HCT116 (cell line): ENCODE measurements at regions not wholly inside any gene's neighbourhood (a gene's known extent, or its start where the extent isn't known, plus 50 kb on each side); places are given as distances from the start of the nearest gene placed in this dataset.

Experiments
- ATAC-seq: fragments of 200-7000 bp; cut with Tn5 transposase; 2 replicates; pipeline ENCODE4 v1.9.1; 2020; ENCODE audit warnings: mild to moderate bottlenecking, moderate library complexity
- BruUV-seq: library from RNA; stranded (reverse); fragments of 400-500 nt; replicated peaks from 2 replicates; lab custom pipeline; 2021; lab: Mats Ljungman, UMichigan
- CTCF ChIA-PET: fragments of 300-600 bp; sonication (Branson Sonifier 250); formaldehyde crosslinking; loops from one replicate; lab custom pipeline; 2021; ENCODE audit warnings: antibody characterized with exemption; lab: Charles Lee
- POLR2A ChIA-PET: fragments of 300-600, 350-600 bp; sonication (Branson Sonifier 250); formaldehyde crosslinking; loops from one replicate; lab custom pipeline; 2021; ENCODE audit warnings: antibody characterized with exemption; lab: Charles Lee
- RAD21 ChIA-PET, 2 experiments: fragments of 300-600 bp; sonication (Branson Sonifier 250); formaldehyde crosslinking; loops; one replicate each; lab custom pipeline; 2023; ENCODE audit warnings: low total read pairs in 2 of 2; ENCODE audit not compliant: uncharacterized antibody in 2 of 2, unreplicated experiment in 2 of 2, low non-redundant PET in 1 of 2; lab: Charles Lee
- DNase-seq: peaks from one replicate; pipeline ENCODE4 v3.0.0-alpha.2; 2010; ENCODE audit warnings: low read depth, low spot score
- H2AFZ ChIP-seq: fragments of 200-600 bp; shearing (Covaris generic), sonication (generic); 2 replicates; pipeline ENCODE4 v1.6.1; 2017; ENCODE audit warnings: low read depth, mixed run types, mixed read lengths, antibody characterized with exemption, low read length; ENCODE audit not compliant: poor library complexity, severe bottlenecking
- H3K27ac ChIP-seq: 2 replicates; pipeline ENCODE4 v1.5.1; 2012; ENCODE audit warnings: low read depth, low read length
- H3K27me3 ChIP-seq: fragments of 200-600 bp; sonication (generic); 2 replicates; pipeline ENCODE4 v1.6.1; 2016; ENCODE audit warnings: mixed run types, low read length, mixed read lengths; ENCODE audit not compliant: insufficient read depth
- H3K36me3 ChIP-seq, 2 experiments: fragments of 200-500 bp in 1 of 2; fragments of 200-600 bp in 1 of 2; sonication (Bioruptor generic) in 1 of 2; sonication (generic) in 1 of 2; 2 replicates each; pipeline versions ENCODE4 v1.5.1 to v1.6.1; 2014 to 2016; ENCODE audit warnings: low read length in 2 of 2, inconsistent platforms in 1 of 2, mixed read lengths in 1 of 2, mixed run types in 1 of 2; ENCODE audit not compliant: insufficient read depth in 2 of 2, control insufficient read depth in 1 of 2
- H3K4me1 ChIP-seq, 2 experiments: fragments of 200-600 bp in 1 of 2; sonication (generic) in 1 of 2; 2 replicates each; pipeline versions ENCODE4 v1.5.1 to v1.6.1; 2012 to 2017; ENCODE audit warnings: low read length in 2 of 2, inconsistent platforms in 1 of 2, mild to moderate bottlenecking in 1 of 2, mixed read lengths in 1 of 2, mixed run types in 1 of 2, moderate library complexity in 1 of 2; ENCODE audit not compliant: insufficient read depth in 2 of 2, control insufficient read depth in 1 of 2
- H3K4me2 ChIP-seq: fragments of 200-600 bp; sonication (generic); 2 replicates; pipeline ENCODE4 v1.6.1; 2017; ENCODE audit warnings: mixed run types, low read length, mixed read lengths
- H3K4me3 ChIP-seq, 2 experiments: fragments of 200-600 bp in 1 of 2; sonication (generic) in 1 of 2; replicated peaks in 1 of 2; 2 replicates each; pipeline ENCODE4 v1.5.1; 2011 to 2016; ENCODE audit warnings: low read length in 2 of 2, control low read depth in 1 of 2, low read depth in 1 of 2, mild to moderate bottlenecking in 1 of 2, mixed read lengths in 1 of 2, mixed run types in 1 of 2
- H3K79me2 ChIP-seq: fragments of 200-600 bp; sonication (generic); 2 replicates; pipeline ENCODE4 v1.6.1; 2017; ENCODE audit warnings: mild to moderate bottlenecking, mixed run types, low read length, moderate library complexity, mixed read lengths; ENCODE audit not compliant: insufficient read depth
- H3K9ac ChIP-seq: fragments of 200-600 bp; sonication (generic); 2 replicates; pipeline ENCODE4 v1.6.1; 2016; ENCODE audit warnings: low read length, mixed read lengths
- H3K9me2 ChIP-seq: fragments of 200-600 bp; sonication (generic), shearing (Covaris generic); 2 replicates; pipeline ENCODE4 v1.6.1; 2017; ENCODE audit warnings: mixed run types, mild to moderate bottlenecking, moderate library complexity; ENCODE audit not compliant: insufficient read depth
- H3K9me3 ChIP-seq, 2 experiments: fragments of 200-500 bp in 1 of 2; fragments of 200-600 bp in 1 of 2; sonication (Bioruptor generic) in 1 of 2; sonication (generic) in 1 of 2; 2 replicates each; pipeline ENCODE4 v1.6.1; 2014 to 2017; ENCODE audit warnings: low read length in 2 of 2, mixed read lengths in 2 of 2, inconsistent platforms in 1 of 2, low read depth in 1 of 2, mild to moderate bottlenecking in 1 of 2, mixed run types in 1 of 2, moderate library complexity in 1 of 2; ENCODE audit not compliant: control insufficient read depth in 1 of 2, insufficient read depth in 1 of 2
- H4K20me1 ChIP-seq: fragments of 200-600 bp; sonication (generic), shearing (Covaris generic); 2 replicates; pipeline ENCODE4 v1.6.1; 2017; ENCODE audit warnings: mixed run types, mild to moderate bottlenecking, moderate library complexity; ENCODE audit not compliant: insufficient read depth
- CBX3 ChIP-seq: IDR thresholded peaks from 2 replicates; pipeline ENCODE4 v1.6.1; 2012; ENCODE audit warnings: low read depth
- CEBPB ChIP-seq: IDR thresholded peaks from 2 replicates; pipeline ENCODE4 v1.6.1; 2012; ENCODE audit warnings: low read depth
- EGR1 ChIP-seq: IDR thresholded peaks from 2 replicates; pipeline ENCODE4 v1.6.1; 2012; ENCODE audit warnings: low read depth
- ELF1 ChIP-seq: IDR thresholded peaks from 2 replicates; pipeline ENCODE4 v1.6.1; 2012; ENCODE audit warnings: low read depth, borderline replicate concordance
- EZH2phosphoT487 ChIP-seq: fragments of 200-600 bp; IDR thresholded peaks from 2 replicates; pipeline ENCODE4 v1.6.1; 2018; ENCODE audit warnings: antibody characterized with exemption, borderline replicate concordance
- POLR2AphosphoS5 ChIP-seq: IDR thresholded peaks from 2 replicates; pipeline ENCODE4 v1.6.1; 2011; ENCODE audit warnings: mild to moderate bottlenecking, low read depth, low read length, moderate library complexity
- SIN3A ChIP-seq: IDR thresholded peaks from 2 replicates; pipeline ENCODE4 v1.6.1; 2012; ENCODE audit warnings: low read depth
- SRF ChIP-seq: IDR thresholded peaks from 2 replicates; pipeline ENCODE4 v1.6.1; 2012; ENCODE audit warnings: low read depth
- intact Hi-C: fragments of 100-400 bp; cut with micrococcal nuclease; formaldehyde crosslinking; loops from 2 replicates; pipeline ENCODE4 v1.10.0; 2022
- TF ChIP-seq, protein P1 (sequence below), 3 experiments: fragments of 200-600 bp in 1 of 3; sonication (generic) in 1 of 3; IDR thresholded peaks in 2 of 3; conservative IDR thresholded peaks in 1 of 3; 2 replicates each; pipeline ENCODE4 v1.5.1; 2012 to 2017; ENCODE audit warnings: low read depth in 2 of 3, low read length in 2 of 3, antibody characterized with exemption in 1 of 3, borderline replicate concordance in 1 of 3, control low read depth in 1 of 3, mild to moderate bottlenecking in 1 of 3, mixed read lengths in 1 of 3, mixed run types in 1 of 3, moderate library complexity in 1 of 3; ENCODE audit not compliant: insufficient read depth in 1 of 3
- TF ChIP-seq, protein P2 (sequence below): IDR thresholded peaks from 2 replicates; pipeline ENCODE4 v1.6.1; 2012
- TF ChIP-seq, protein P3 (sequence below): IDR thresholded peaks from 2 replicates; pipeline ENCODE4 v1.6.1; 2012; ENCODE audit warnings: low read depth
- TF ChIP-seq, protein P4 (sequence below): IDR thresholded peaks from 2 replicates; pipeline ENCODE4 v1.6.1; 2011; ENCODE audit warnings: mild to moderate bottlenecking, low read length, moderate library complexity; ENCODE audit not compliant: insufficient replicate concordance; ENCODE audit errors: extremely low read depth

DNA sequence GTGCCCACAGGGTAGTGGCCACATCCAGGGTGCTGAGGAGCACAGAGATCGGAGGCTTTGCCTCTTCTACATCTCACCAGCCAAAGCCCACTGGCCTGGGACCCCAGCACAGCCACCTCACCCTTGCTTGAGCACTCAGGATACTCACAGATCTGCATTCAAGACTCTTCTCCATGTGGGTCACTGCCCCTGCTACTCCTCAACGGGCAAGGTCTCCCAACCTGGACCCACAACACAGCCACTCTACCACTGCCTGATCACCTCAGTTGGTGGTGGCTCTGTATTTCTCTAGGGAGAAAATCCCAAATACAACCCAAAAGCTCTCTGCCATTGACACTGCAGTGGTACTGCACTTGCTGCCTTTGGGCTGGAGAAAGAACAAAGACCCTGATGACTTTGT lies 190.3 kb upstream of the KLHL4 start:
- no peak for ATAC-seq
- no peak overlapping the region for H3K4me2 ChIP-seq
- RAD21 ChIA-PET: no interaction called here
- H3K9me3 ChIP-seq: no peaks in the 10 kb centered on the region
- POLR2A ChIA-PET: no interaction called here
- no peaks in the 10 kb centered on the region for H3K27me3 ChIP-seq
- CTCF ChIA-PET: no interaction called here
- no peaks in the 10 kb centered on the region for H3K4me1 ChIP-seq
- no peak overlapping the region for H3K4me3 ChIP-seq
- intact Hi-C loops: no loop called here
- no peak overlapping the region for H3K27ac ChIP-seq
- no peak for DNase-seq
- no TSS peak for BruUV-seq
- no peaks in the 10 kb centered on the region for H3K36me3 ChIP-seq
- no peaks in the 10 kb centered on the region for H4K20me1 ChIP-seq
- no peaks in the 10 kb centered on the region for H3K9me2 ChIP-seq
- H2AFZ ChIP-seq: no peak overlapping the region
- no peaks in the 10 kb centered on the region for H3K79me2 ChIP-seq
- TF ChIP-seq, protein P1, sequence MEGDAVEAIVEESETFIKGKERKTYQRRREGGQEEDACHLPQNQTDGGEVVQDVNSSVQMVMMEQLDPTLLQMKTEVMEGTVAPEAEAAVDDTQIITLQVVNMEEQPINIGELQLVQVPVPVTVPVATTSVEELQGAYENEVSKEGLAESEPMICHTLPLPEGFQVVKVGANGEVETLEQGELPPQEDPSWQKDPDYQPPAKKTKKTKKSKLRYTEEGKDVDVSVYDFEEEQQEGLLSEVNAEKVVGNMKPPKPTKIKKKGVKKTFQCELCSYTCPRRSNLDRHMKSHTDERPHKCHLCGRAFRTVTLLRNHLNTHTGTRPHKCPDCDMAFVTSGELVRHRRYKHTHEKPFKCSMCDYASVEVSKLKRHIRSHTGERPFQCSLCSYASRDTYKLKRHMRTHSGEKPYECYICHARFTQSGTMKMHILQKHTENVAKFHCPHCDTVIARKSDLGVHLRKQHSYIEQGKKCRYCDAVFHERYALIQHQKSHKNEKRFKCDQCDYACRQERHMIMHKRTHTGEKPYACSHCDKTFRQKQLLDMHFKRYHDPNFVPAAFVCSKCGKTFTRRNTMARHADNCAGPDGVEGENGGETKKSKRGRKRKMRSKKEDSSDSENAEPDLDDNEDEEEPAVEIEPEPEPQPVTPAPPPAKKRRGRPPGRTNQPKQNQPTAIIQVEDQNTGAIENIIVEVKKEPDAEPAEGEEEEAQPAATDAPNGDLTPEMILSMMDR (IDR thresholded peaks at IDR 0.05 in 2 of 3, conservative IDR thresholded peaks at IDR 0.05 in 1 of 3; ENCODE audit: borderline replicate concordance in 1 of 3, insufficient read depth in 1 of 3, low read depth in 2 of 3, low read length in 2 of 3): no peak
- TF ChIP-seq CBX3: no peak
- no peak for TF ChIP-seq EZH2phosphoT487
- TF ChIP-seq CEBPB: no peak
- TF ChIP-seq ELF1: no peak
- TF ChIP-seq, protein P2, sequence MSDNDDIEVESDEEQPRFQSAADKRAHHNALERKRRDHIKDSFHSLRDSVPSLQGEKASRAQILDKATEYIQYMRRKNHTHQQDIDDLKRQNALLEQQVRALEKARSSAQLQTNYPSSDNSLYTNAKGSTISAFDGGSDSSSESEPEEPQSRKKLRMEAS: no peak
- no peak for TF ChIP-seq SRF
- no peak for TF ChIP-seq SIN3A
- TF ChIP-seq EGR1: no peak
- TF ChIP-seq, protein P3, sequence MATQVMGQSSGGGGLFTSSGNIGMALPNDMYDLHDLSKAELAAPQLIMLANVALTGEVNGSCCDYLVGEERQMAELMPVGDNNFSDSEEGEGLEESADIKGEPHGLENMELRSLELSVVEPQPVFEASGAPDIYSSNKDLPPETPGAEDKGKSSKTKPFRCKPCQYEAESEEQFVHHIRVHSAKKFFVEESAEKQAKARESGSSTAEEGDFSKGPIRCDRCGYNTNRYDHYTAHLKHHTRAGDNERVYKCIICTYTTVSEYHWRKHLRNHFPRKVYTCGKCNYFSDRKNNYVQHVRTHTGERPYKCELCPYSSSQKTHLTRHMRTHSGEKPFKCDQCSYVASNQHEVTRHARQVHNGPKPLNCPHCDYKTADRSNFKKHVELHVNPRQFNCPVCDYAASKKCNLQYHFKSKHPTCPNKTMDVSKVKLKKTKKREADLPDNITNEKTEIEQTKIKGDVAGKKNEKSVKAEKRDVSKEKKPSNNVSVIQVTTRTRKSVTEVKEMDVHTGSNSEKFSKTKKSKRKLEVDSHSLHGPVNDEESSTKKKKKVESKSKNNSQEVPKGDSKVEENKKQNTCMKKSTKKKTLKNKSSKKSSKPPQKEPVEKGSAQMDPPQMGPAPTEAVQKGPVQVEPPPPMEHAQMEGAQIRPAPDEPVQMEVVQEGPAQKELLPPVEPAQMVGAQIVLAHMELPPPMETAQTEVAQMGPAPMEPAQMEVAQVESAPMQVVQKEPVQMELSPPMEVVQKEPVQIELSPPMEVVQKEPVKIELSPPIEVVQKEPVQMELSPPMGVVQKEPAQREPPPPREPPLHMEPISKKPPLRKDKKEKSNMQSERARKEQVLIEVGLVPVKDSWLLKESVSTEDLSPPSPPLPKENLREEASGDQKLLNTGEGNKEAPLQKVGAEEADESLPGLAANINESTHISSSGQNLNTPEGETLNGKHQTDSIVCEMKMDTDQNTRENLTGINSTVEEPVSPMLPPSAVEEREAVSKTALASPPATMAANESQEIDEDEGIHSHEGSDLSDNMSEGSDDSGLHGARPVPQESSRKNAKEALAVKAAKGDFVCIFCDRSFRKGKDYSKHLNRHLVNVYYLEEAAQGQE: no peak
- TF ChIP-seq POLR2AphosphoS5: no peak
- TF ChIP-seq, protein P4, sequence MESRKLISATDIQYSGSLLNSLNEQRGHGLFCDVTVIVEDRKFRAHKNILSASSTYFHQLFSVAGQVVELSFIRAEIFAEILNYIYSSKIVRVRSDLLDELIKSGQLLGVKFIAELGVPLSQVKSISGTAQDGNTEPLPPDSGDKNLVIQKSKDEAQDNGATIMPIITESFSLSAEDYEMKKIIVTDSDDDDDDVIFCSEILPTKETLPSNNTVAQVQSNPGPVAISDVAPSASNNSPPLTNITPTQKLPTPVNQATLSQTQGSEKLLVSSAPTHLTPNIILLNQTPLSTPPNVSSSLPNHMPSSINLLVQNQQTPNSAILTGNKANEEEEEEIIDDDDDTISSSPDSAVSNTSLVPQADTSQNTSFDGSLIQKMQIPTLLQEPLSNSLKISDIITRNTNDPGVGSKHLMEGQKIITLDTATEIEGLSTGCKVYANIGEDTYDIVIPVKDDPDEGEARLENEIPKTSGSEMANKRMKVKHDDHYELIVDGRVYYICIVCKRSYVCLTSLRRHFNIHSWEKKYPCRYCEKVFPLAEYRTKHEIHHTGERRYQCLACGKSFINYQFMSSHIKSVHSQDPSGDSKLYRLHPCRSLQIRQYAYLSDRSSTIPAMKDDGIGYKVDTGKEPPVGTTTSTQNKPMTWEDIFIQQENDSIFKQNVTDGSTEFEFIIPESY: no peak
- no peak overlapping the region for H3K9ac ChIP-seq
